Left ventricle myocardium inferior (tissue), 1 donor: ENCODE measurements at regions not wholly inside any gene's neighbourhood (a gene's known extent, or its start where the extent isn't known, plus 50 kb on each side); places are given as distances from the start of the nearest gene placed in this dataset.

ENCODE experiments used
- DNase-seq: peaks from one replicate; pipeline ENCODE4 v3.0.0-alpha.2; 2020
- H3K27ac ChIP-seq: fragments of 200-600 bp; replicated peaks from 2 replicates; pipeline ENCODE4 v1.8.0; 2021
- H3K27me3 ChIP-seq: fragments of 200-600 bp; 2 replicates; pipeline ENCODE4 v1.8.0; 2021; ENCODE audit warnings: low read depth
- H3K36me3 ChIP-seq: fragments of 200-600 bp; 2 replicates; pipeline ENCODE4 v1.8.0; 2021
- H3K4me1 ChIP-seq: fragments of 200-600 bp; 2 replicates; pipeline ENCODE4 v1.8.0; 2021
- H3K4me3 ChIP-seq: fragments of 200-600 bp; 2 replicates; pipeline ENCODE4 v1.8.0; 2021; ENCODE audit warnings: mild to moderate bottlenecking, moderate library complexity
- H3K9me3 ChIP-seq: fragments of 200-600 bp; replicated peaks from 2 replicates; pipeline ENCODE4 v1.8.0; 2021
- CTCF ChIP-seq: fragments of 200-600 bp; IDR thresholded peaks from 2 replicates; pipeline ENCODE4 v1.8.0; 2021; ENCODE audit warnings: antibody characterized with exemption, mild to moderate bottlenecking, borderline replicate concordance
- intact Hi-C: fragments of 100-400 bp; cut with micrococcal nuclease; formaldehyde crosslinking; loops from one replicate; pipeline ENCODE4 v1.11.0; 2022
- donor health status: DM: no; HTN: yes; CAD: no; lungs with severe emphysema.

- intact Hi-C loops = no loop called here
- no peaks in the 10 kb centered on the region for H3K4me1 ChIP-seq
- no peaks in the 10 kb centered on the region for H3K36me3 ChIP-seq
- no peak for TF ChIP-seq CTCF
- H3K27ac ChIP-seq = no peak overlapping the region
- no peaks in the 10 kb centered on the region for H3K9me3 ChIP-seq
- H3K4me3 ChIP-seq = no peak overlapping the region
- DNase-seq = no peak
- H3K27me3 ChIP-seq = no peaks in the 10 kb centered on the region
These were observed 476.3 kb downstream of the DTHD1 start for GRCh38 chr4:36757580-36758311.

GRCh38 chr4:36758312-36759178 is 477.1 kb downstream of the DTHD1 start:
- no peak for DNase-seq
- intact Hi-C loops = no loop called here
- Histone ChIP-seq H3K4me3 (no peak overlapping the region), H3K9me3 (no peaks in the 10 kb centered on the region), H3K27ac (no peak overlapping the region), H3K36me3 (no peaks in the 10 kb centered on the region), H3K27me3 (no peaks in the 10 kb centered on the region), H3K4me1 (no peaks in the 10 kb centered on the region)
- TF ChIP-seq CTCF = no peak

GRCh38 chr4:36761607-36762006 is 480.2 kb downstream of the DTHD1 start:
- Histone ChIP-seq H3K4me3 (no peak overlapping the region), H3K4me1 (no peaks in the 10 kb centered on the region), H3K36me3 (no peaks in the 10 kb centered on the region), H3K9me3 (no peaks in the 10 kb centered on the region), H3K27ac (no peak overlapping the region), H3K27me3 (no peaks in the 10 kb centered on the region)
- intact Hi-C loops = no loop called here
- no peak for TF ChIP-seq CTCF
- DNase-seq = no peak

GRCh38 chr4:36763814-36764213 is 480.7 kb upstream of the NWD2 start:
- H3K27me3 ChIP-seq = no peaks in the 10 kb centered on the region
- H3K27ac ChIP-seq = no peak overlapping the region
- intact Hi-C loops = no loop called here
- H3K36me3 ChIP-seq = no peaks in the 10 kb centered on the region
- TF ChIP-seq CTCF = no peak
- H3K9me3 ChIP-seq = no peaks in the 10 kb centered on the region
- no peak overlapping the region for H3K4me3 ChIP-seq
- H3K4me1 ChIP-seq = no peaks in the 10 kb centered on the region
- no peak for DNase-seq

- no peak for DNase-seq
- intact Hi-C loops = no loop called here
- TF ChIP-seq CTCF = no peak
- Histone ChIP-seq H3K9me3 (no peaks in the 10 kb centered on the region), H3K4me1 (no peaks in the 10 kb centered on the region), H3K4me3 (no peak overlapping the region), H3K27me3 (no peaks in the 10 kb centered on the region), H3K36me3 (no peaks in the 10 kb centered on the region), H3K27ac (no peak overlapping the region)
These were observed 476.9 kb upstream of the NWD2 start for GRCh38 chr4:36767596-36767995.
